Hippocampal formation (tissue), 2 donors: ENCODE measurements at regions not wholly inside any gene's neighbourhood (a gene's known extent, or its start where the extent isn't known, plus 50 kb on each side); places are given as distances from the start of the nearest gene placed in this dataset.

Source experiments
- DNase-seq, 2 donors: peaks; one replicate each; lab custom pipeline; 2025; lab: John Stamatoyannopoulos, UW

DNA sequence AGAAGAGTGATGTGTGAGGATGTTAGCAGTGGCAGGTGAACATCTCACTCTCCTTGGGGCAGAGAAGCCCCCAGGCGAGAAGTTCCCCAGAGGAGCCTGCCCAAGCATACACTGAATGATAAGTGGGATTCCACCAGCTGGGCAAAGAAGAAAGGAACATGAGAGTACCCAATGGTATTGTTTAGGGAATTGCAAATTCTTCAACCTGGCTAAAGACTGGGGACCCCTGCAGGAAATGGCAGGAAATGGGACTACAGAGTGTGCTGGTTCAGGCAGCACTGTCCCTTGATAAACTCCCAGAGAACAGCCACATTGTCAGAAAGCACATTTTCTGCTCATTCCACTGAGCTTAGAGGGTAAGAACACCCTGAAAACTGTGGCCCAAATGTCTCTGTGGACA, 121.3 kb downstream of the RPS29 start:
- DNase-seq, result no peak

DNA sequence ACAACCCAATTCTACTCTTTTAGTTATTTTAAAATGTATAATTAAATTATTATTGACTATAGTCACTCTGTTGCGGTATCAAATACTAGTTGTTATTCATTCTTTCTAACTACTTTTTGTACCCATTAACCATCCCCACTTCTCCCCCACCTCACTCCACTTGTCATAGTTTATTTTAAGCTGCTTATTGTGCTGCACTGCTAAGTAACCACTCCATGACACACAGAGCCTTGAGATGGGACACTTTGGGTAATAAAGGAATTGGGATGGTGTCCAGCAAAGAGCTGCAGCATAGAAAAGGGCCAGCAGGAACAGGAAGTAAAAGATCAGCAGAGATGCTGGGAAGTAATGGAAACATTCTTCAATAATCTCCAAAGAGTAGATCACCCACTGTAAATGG, 123.0 kb downstream of the RPS29 start:
- DNase-seq, result no peak

DNA sequence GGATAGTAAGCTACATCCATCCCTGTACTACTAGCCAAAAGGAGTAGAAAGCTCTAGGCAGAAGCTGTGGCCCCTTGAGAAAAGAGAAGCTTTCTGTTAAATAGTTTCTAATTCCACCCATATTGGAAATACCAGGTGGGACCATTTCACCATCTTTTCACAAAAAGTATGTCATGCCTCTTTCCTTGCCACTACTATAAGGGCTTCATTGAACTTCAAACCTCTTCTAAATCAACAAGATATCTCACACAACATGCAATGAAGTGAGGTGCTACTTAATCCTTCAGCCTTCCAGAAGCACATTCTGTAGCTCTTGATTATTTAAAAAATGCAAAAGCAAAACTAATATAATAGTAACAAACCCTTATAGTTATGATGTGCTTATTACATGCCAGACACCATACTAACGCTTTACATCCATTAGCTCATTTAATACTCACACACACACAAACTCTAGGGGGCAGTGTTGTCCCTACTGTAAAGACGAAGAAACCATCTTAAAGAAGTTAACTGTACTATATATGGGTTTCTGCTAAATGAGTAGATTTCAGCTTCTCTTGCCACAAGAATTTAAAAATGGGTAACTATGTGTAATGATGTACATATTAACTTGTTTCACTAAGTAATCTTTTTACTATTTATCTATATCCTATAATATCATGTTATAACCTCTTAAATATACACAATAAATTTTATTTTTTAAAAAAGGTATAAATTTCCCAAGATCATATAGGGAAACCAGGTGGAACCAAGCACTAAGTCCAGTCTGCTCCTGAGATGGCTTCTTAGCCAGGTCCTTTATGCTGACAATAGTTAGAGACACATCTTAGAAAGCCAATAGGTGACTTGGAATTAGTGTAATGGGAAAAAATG, 124.4 kb downstream of the RPS29 start:
- peak in 1 of 2 donors; percentile 8 for DNase-seq

DNA sequence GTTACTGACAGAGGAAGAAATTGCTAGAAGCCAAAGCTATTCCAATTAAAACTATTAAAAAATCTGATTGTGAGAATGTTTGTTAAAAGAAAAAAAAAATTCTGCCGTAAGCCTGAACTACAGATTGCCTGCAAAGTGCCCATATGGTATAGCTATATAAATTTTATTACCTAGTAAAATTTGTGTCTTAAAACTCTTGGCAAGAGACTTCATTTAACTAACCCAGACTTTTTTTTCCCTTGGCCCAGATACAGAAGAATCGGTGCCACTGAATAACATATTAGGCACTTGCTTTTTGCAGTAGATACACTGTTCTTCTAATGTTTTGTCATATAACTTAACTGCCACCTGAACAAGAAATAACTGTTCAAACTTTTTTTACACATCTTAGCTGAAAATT, 125.5 kb downstream of the RPS29 start:
- DNase-seq, result no peak

DNA sequence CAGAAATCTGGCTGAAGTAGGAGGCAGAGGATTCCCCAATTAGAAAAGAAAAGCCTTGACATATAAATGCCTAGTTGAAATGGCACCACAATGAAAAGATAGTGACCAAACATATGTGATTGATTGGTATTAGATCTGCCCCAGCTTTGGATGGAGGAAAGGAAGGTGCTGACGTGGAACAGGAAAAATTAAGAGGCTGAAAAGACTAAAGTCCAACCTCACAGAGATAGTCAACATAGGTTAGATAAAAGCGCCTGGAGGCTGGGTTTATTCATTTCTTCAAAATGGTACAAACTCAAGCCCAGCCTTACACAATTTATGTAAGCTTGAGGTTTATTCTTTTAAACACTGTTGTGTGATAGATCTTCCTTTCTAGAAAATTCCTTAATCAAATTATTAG, 129.6 kb downstream of the RPS29 start:
- no peak for DNase-seq

DNA sequence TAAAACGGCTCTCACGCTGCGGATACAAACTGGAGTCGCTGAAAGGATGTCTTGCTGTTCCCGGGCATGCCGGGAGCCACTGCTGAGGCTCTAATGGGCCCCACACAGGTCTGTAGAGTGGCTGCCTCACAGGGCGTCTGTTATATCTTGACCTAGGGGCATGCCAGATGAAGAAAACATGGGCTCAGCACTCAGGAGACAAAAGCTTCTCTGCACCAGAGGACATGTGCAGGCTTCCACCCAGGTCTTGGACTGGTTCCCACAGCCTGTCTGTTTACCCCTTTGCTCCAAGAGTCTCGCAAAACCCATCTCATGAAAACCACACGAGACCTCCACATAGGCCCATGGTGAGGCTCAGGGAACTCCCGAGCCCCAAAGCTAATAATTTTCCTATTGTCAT, 134.2 kb downstream of the RPS29 start:
- DNase-seq, result no peak

DNA sequence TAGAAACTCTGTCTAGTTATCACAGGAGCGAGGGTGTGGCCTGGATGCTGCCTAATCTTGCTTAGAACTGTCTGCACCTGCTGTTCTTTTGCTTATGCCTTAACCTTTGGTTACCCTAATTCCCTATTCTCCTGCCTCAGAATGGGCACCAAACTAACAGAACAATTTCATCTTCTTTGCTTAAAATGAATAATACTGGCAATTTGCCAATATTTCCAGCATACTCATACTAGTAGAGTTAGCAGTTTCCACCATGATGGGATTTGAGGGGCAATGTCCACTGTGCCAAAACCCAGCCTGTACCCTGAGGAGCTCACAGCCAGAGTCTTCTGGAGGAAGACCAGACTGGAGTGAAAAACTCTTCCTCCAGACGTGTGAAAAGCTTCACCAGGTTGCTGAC, 136.4 kb downstream of the RPS29 start:
- DNase-seq, result no peak

DNA sequence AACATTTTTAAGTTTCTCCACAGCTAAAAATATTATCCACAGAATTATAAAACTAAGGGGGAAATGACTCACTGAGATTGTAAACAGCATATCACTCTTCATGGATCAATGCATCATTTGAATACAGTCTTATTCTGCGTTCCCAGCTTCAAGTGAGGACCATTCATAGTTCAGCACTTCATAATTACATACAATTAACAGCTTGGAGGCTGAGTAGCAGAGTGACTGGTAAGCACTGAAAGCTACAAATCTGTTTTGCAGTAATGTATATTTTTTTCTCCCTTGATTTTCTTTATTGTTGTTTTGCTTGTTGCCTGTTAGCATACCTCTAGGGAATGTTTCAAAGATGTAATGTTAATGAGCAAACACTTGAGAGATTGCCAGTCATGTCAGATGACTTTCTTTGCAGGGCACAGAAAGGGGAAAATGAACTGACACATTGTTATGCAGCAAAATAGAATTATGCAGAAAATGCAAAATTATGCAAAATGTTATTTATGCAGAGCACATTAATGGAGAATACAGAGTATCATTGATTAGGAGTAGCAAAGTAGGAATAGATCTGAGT, 138.6 kb downstream of the RPS29 start:
- no peak for DNase-seq

DNA sequence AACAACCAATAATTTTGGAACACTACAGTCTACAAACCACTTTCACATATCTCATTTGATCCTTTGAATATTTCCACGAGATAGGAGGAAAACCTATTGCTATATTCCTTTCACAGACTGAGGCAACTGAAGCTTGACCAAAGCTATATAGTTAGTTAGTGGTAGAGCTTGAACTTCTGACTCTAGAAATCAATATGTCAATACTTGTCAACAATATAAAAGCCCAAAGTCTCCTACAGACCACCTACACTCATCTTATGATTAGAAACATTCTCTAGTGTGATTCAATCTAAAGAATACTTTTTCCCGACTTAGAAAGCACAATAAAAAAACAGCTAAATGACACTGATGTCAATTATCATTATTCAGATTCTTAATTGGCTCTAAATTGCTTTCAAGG, 139.4 kb downstream of the RPS29 start:
- DNase-seq, result no peak

DNA sequence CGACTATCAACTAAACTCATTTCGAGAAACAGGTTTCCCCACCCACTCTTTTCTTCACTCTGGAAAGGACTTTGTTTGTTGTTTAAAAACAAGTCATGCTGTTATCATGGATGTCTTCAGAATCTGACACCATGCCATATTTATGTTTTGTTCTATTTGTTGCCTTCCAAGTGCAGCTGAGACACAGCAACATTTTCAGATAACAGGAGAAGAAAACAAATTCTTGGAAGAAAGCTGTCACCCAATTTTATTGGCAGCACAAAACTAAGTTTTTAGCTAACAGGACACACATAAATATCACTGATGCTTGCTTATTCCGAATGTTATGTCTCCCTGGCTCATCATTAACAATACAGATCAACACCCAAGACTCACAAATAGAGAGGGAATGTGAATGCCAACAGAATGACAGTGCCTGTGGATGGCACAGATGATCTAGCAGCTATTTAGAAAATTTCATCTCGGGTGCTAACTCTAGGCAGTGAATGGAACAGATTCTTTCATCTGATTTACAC, 147.9 kb downstream of the RPS29 start:
- DNase-seq, result no peak

DNA sequence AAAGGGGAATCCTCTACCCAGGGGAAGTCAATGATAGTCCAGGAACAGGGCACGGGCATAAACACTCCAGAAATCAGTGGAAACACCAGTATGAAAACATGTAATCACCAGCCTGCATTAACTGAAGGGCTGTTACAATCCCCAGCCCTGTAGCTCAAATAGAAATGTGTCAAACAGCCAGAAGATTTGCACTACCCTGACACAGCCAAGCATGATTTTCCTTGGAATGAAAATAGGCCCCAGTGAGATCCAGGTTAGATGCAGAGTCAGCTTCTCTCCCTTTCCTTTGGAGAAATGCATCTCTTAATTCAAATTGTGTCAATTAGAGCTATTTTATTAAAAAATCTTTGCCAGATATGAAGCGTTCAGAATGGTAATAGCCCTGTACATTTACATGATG, 158.1 kb downstream of the RPS29 start:
- DNase-seq, result no peak

DNA sequence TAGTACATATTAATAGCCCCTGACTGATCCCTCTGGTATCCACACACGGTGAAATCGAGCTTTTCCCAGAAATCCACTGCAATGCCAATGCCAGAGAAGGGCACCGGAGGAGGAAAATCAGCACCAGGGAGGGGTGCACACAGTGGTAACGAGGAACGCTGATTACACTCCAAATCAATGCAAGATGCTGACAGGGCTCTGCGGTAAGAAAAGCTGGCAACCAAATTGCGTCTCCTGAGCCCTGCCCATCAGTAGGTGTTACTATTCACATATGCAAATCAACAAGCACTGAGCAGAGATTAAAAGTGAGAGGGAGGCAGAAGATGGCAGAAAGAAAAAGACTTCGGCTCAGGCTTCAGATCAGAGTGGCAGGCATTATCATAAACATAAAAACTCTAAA, 159.1 kb downstream of the RPS29 start:
- no peak for DNase-seq

DNA sequence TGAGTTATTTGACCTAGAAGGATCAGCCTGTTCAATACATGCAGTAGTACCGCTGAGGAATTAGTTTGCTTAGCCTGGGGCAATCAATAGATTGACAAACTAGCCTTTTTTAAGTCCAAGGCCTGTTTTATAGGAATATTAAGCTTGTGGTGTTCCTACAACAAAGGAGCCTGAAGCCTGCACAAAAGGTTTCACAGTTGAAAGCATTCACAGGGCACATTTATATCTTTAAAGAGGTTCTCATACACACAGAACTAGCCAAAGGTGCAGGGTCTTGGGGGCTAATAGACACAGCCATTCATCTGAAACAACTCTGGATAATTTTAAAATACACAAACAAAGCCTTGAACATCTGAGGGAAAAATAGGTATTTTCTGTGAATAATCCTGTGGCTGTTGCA, 160.3 kb downstream of the RPS29 start:
- DNase-seq, result no peak

DNA sequence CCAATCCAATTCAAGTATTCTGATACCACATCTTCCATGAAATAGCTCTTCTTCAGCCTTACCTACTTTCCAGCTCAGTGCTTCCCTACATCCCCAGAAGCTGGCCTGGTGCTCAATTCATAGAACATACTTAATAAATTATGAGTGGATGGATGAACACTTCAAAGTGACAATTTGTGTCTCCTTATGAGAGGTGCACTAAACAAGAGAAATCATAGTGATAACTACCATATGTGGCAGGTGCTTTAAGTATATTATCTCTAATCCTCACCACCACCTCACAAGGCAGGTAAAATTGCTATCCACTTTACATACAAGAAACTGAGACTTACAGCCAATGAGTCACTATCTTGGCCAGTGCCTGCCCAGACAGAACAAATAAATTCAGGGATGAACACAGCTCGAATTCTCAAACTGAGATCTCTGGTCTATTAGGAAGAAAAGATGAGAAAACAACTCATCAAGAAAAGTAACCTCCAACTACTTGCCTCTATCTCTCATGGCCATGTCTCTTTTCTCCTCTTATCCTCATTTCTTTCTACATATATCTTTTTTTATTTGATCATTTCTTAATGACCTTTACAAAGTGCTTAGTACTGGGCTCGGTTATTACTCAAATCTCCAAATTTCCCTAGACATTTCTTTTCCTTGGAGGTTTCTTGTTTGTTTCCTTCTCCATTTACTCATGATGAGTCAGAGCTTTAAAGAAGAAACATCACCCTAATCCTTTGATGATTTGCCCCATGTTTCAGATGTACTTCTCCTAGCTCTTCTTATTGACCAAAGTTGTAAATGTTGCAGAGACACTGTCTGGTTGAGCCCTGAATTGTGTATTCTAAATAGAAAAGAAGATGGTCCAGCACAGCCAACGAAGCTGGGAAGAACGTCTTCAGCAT, 161.5 kb downstream of the RPS29 start:
- DNase-seq, result no peak

DNA sequence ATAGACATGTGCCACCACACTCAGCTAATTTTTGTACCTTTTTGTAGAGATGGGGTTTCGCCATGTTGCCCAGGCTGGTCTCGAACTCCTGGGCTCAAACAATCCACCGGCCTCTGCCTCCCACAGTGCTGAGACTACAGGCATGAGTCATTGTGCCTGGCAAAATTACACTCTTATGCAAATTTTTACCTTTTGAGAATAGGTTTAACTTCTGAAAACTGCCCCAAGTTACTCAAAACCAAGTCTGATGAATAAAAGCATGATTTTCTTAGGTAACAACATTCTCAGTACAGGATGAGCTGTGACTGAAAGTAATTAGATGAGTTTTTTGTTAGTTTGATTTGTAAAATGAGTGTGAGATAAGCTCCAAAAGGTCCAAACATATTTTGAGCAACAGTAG, 166.0 kb downstream of the RPS29 start:
- DNase-seq, result no peak

DNA sequence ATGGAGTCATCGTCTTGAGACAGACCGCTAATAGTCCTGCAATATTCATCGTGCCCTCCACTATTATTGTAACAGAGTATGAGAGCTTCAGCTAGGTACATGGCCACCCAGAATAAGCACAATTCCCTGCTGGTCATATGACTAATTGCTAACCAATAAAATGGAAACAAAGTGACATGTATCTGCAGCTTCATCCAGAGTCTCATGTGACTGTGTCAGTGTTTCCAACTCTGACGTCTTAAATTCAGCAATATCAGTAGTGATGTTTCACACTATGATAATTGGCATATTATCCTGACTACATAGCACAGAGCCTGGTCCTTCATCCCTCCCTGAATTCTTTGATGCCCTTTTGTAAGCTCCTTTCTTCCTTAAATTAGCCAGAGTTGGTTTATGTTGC, 167.4 kb downstream of the RPS29 start:
- no peak for DNase-seq

DNA sequence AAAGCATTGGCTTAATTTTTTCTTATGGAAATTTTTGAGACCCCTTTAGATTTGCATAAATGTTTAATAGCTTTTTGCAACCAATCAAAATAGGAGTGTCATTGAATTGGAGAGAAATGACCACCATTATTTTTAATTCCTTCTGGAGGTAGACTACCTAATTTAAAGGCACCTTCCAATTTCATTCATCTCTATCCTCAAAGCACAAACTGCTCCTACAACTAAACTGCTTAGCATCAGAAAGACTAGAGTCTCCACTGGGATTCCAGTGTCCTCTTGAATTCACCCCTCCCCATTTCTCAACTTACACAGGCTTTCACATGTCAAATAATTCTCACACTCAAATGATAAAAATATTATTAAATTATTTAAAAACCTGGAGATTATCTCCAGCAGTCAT, 168.4 kb downstream of the RPS29 start:
- no peak for DNase-seq

DNA sequence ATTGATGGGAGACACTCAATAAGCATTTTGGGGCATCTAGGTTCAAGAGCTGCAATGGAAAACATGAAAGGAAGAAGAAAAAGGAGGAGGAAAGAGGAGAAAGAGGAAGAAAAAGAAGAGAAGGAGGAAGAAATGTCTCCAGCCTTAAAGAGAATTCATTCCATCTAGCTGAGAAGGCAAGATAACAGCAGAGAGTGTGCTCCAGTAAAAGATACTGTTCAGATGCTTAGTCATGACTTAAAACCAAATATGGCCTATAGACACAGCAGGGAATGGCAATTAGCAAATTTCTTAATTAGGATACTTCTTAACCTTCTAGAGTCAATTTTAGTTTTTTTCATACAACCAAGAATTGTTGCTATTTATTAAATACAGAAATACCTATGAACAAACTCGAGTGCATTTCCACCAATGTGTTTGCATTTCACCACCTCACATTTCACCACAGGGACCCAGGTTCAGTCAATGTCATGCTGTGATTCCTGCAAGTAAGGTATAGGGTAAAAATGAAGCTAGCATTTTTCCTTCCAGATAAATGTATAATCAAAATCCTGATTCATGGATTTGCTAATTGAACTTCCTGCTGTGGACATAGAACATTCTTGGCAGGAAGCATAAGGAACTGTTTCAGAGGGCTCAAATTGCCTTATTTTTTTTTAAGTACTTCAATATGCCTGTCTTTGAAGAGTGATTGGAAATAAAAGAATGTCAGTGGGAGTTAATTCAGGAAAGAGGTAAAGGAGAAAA, 177.8 kb downstream of the RPS29 start:
- no peak for DNase-seq

DNA sequence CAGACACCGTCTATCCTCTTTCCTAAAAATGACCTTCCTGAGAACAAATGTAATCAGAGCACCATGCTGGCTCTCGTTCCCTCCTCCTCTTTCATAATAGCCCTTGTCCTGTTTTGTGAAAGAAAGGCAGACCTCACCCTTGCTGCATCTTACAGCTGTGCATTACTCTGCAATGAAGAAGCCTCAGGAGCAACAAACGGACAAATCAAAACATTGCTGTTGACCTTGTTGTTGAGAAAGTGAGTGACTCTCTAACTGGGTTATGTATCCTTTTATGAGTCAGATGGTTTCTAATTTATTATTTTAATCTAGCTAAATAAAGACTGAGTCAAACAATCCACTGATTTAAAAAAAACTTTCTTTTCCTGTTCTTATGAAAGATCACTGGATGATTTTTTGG, 180.9 kb downstream of the RPS29 start:
- no peak for DNase-seq

DNA sequence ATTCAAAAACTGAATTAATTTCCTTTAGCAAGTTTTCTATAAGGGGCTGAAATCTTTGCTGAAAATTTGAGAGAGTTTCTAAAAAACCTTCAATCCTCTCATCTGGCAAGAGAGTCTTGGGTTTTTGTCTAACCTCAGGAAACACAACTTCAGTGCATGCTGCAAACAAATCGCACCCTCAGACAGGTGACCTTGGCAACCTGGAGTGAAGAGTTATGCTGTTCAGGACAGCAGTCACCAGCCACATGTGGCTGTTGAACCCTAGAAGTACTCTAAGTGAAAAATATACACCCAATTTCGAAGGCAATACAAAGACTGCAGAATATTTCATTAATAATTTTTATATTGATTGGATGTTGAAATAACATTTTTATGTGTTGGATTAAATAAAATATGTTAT, 184.8 kb downstream of the RPS29 start:
- DNase-seq, result no peak

DNA sequence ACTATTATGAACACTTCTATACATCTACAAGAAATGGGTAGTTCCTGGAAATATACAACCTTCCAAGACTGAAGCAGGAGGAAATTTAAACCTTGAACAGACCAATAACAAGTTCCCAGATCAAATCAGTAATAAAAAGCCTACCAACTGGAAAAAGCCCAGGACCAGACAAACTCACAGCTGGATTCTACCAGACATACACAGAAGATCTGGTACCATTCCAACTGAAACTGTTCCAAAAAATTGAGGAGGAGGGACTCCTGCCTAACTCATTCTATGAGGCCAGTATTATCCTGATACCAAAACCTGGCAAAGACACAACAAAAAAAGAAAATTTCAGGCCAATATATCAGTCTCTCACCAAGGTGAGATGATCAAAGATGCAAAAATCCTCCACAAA, 189.4 kb downstream of the RPS29 start:
- DNase-seq, result no peak

DNA sequence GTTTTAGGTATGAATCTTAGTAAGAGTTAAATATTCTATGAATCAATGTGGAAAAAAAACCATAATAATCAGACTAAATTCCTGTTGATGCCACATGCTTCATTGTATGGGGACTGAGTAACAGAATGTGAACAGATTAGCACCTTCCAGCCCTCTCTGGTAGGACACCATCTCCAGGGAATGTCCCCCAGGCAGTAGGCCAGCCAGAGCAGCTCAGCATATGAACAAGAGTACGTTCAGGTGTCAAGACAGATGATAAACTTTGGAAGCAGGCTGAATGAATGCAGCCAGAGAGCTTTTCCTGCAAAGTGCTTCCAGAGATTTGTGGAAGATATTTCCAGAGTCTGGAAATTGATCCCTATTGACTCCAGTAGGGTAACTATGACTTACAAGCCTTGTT, 204.4 kb downstream of the RPS29 start:
- DNase-seq, result no peak
